ENCODE measurements at regions not wholly inside any gene's neighbourhood (a gene's known extent, or its start where the extent isn't known, plus 50 kb on each side); places are given as distances from the start of the nearest gene placed in this dataset.
A peak's percentile ranks its signal among the peaks of the same experiment; 100 is the strongest.

- no peak overlapping the region for H3K4me3 ChIP-seq (ENCODE audit: low read depth, low read length)
- in situ Hi-C loops (cut with HindIII; ENCODE audit: low sequenced_read_pairs): no loop called here
- no peak for TF ChIP-seq CTCF (IDR thresholded peaks at IDR 0.05; ENCODE audit: low read depth, low read length)
- no peak for DNase-seq (ENCODE audit: low read depth, low spot score)
Measured at GRCh38 chr4:164154416-164154815, 599.5 kb upstream of the SMIM31 start.

GRCh38 chr4:164169591-164169990 lies 584.3 kb upstream of the SMIM31 start:
- no peak overlapping the region for H3K4me3 ChIP-seq (ENCODE audit: low read depth, low read length)
- peak; percentile 64 for DNase-seq (ENCODE audit: low read depth, low spot score)
- TF ChIP-seq CTCF (IDR thresholded peaks at IDR 0.05; ENCODE audit: low read depth, low read length): no peak
- in situ Hi-C loops (cut with HindIII; ENCODE audit: low sequenced_read_pairs): no loop called here

GRCh38 chr4:164177153-164177552 lies 576.8 kb upstream of the SMIM31 start:
- DNase-seq (ENCODE audit: low read depth, low spot score): no peak
- in situ Hi-C loops (cut with HindIII; ENCODE audit: low sequenced_read_pairs): no loop called here

GRCh38 chr4:164177753-164178152 lies 576.2 kb upstream of the SMIM31 start:
- in situ Hi-C loops (cut with HindIII; ENCODE audit: low sequenced_read_pairs): no loop called here
- no peak overlapping the region for H3K4me3 ChIP-seq (ENCODE audit: low read depth, low read length)
- no peak for DNase-seq (ENCODE audit: low read depth, low spot score)
- no peak for TF ChIP-seq CTCF (IDR thresholded peaks at IDR 0.05; ENCODE audit: low read depth, low read length)

More at GRCh38 chr4:164177153-164177552, 576.8 kb upstream of the SMIM31 start:
- TF ChIP-seq CTCF (IDR thresholded peaks at IDR 0.05; ENCODE audit: low read depth, low read length): no peak
- no peak overlapping the region for H3K4me3 ChIP-seq (ENCODE audit: low read depth, low read length)

- in situ Hi-C loops (cut with HindIII; ENCODE audit: low sequenced_read_pairs): no loop called here
- no peak overlapping the region for H3K4me3 ChIP-seq (ENCODE audit: low read depth, low read length)
- no peak for DNase-seq (ENCODE audit: low read depth, low spot score)
- no peak for TF ChIP-seq CTCF (IDR thresholded peaks at IDR 0.05; ENCODE audit: low read depth, low read length)
Measured at GRCh38 chr4:164188236-164188635, 565.7 kb upstream of the SMIM31 start.

GRCh38 chr4:164192844-164193243 lies 561.1 kb upstream of the SMIM31 start:
- no peak for TF ChIP-seq CTCF (IDR thresholded peaks at IDR 0.05; ENCODE audit: low read depth, low read length)
- in situ Hi-C loops (cut with HindIII; ENCODE audit: low sequenced_read_pairs): no loop called here
- H3K4me3 ChIP-seq (ENCODE audit: low read depth, low read length): no peak overlapping the region
- DNase-seq (ENCODE audit: low read depth, low spot score): no peak

- in situ Hi-C loops (cut with HindIII; ENCODE audit: low sequenced_read_pairs): no loop called here
Measured at GRCh38 chr4:164193676-164194075, 560.3 kb upstream of the SMIM31 start.

More at GRCh38 chr4:164193676-164194075, 560.3 kb upstream of the SMIM31 start:
- H3K4me3 ChIP-seq (ENCODE audit: low read depth, low read length): no peak overlapping the region
- TF ChIP-seq CTCF (IDR thresholded peaks at IDR 0.05; ENCODE audit: low read depth, low read length): no peak
- no peak for DNase-seq (ENCODE audit: low read depth, low spot score)
